ENCODE measurements at regions not wholly inside any gene's neighbourhood (a gene's known extent, or its start where the extent isn't known, plus 50 kb on each side); places are given as distances from the start of the nearest gene placed in this dataset.
"Not testable (repeated sequence)": the region's sequence is repeated elsewhere in the genome, so short reads cannot be mapped to it uniquely, and the experiment has no call there.

GRCh38 chr2:132220589-132220988 lies 58.8 kb upstream of the ANKRD30BL start:
- DNase-seq (ENCODE audit: low spot score): not testable (repeated sequence)

GRCh38 chr2:132221886-132222285 lies 60.1 kb upstream of the ANKRD30BL start:
- DNase-seq (ENCODE audit: low spot score): not testable (repeated sequence)

- DNase-seq (ENCODE audit: low spot score): no peak
These were observed 90.6 kb upstream of the ANKRD30BL start for GRCh38 chr2:132252191-132252893.

GRCh38 chr2:132252894-132253264 lies 91.1 kb upstream of the ANKRD30BL start:
- DNase-seq (ENCODE audit: low spot score): no peak

- no peak for DNase-seq (ENCODE audit: low spot score)
These were observed 91.9 kb upstream of the ANKRD30BL start for GRCh38 chr2:132253496-132254305.

- DNase-seq (ENCODE audit: low spot score): not testable (repeated sequence)
These were observed 92.7 kb upstream of the ANKRD30BL start for GRCh38 chr2:132254306-132254919.

- DNase-seq (ENCODE audit: low spot score): no peak
These were observed 94.0 kb upstream of the ANKRD30BL start for GRCh38 chr2:132255714-132256113.

GRCh38 chr2:132256251-132256902 lies 94.6 kb upstream of the ANKRD30BL start:
- DNase-seq (ENCODE audit: low spot score): no peak

- not testable (repeated sequence) for DNase-seq (ENCODE audit: low spot score)
These were observed 95.2 kb upstream of the ANKRD30BL start for GRCh38 chr2:132256903-132257300.

- not testable (repeated sequence) for DNase-seq (ENCODE audit: low spot score)
These were observed 95.8 kb upstream of the ANKRD30BL start for GRCh38 chr2:132257301-132258171.

GRCh38 chr2:132259276-132259675 lies 97.5 kb upstream of the ANKRD30BL start:
- DNase-seq (ENCODE audit: low spot score): not testable (repeated sequence)

GRCh38 chr2:132265595-132265994 lies 103.8 kb upstream of the ANKRD30BL start:
- DNase-seq (ENCODE audit: low spot score): not testable (repeated sequence)

GRCh38 chr2:132267105-132267497 lies 105.3 kb upstream of the ANKRD30BL start:
- DNase-seq (ENCODE audit: low spot score): no peak

GRCh38 chr2:132267498-132268283 lies 105.9 kb upstream of the ANKRD30BL start:
- DNase-seq (ENCODE audit: low spot score): not testable (repeated sequence)

GRCh38 chr2:132268284-132268976 lies 106.7 kb upstream of the ANKRD30BL start:
- DNase-seq (ENCODE audit: low spot score): peak; percentile 75

- DNase-seq (ENCODE audit: low spot score): no peak
These were observed 107.3 kb upstream of the ANKRD30BL start for GRCh38 chr2:132268977-132269523.

GRCh38 chr2:132270255-132270654 lies 108.5 kb upstream of the ANKRD30BL start:
- no peak for DNase-seq (ENCODE audit: low spot score)

GRCh38 chr2:132270981-132271546 lies 109.3 kb upstream of the ANKRD30BL start:
- DNase-seq (ENCODE audit: low spot score): no peak

GRCh38 chr2:132271794-132272193 lies 110.0 kb upstream of the ANKRD30BL start:
- not testable (repeated sequence) for DNase-seq (ENCODE audit: low spot score)

Measured in kidney tubule cell (primary cell).